Glomerular endothelial cell (primary cell): ENCODE measurements at regions not wholly inside any gene's neighbourhood (a gene's known extent, or its start where the extent isn't known, plus 50 kb on each side); places are given as distances from the start of the nearest gene placed in this dataset.
"Not testable (repeated sequence)": the region's sequence is repeated elsewhere in the genome, so short reads cannot be mapped to it uniquely, and the experiment has no call there.

ENCODE experiments used
- DNase-seq: peaks from one replicate; pipeline ENCODE4 v3.0.0-alpha.2; 2011; ENCODE audit warnings: low read depth, low spot score; ENCODE audit errors: extremely low read depth

DNA sequence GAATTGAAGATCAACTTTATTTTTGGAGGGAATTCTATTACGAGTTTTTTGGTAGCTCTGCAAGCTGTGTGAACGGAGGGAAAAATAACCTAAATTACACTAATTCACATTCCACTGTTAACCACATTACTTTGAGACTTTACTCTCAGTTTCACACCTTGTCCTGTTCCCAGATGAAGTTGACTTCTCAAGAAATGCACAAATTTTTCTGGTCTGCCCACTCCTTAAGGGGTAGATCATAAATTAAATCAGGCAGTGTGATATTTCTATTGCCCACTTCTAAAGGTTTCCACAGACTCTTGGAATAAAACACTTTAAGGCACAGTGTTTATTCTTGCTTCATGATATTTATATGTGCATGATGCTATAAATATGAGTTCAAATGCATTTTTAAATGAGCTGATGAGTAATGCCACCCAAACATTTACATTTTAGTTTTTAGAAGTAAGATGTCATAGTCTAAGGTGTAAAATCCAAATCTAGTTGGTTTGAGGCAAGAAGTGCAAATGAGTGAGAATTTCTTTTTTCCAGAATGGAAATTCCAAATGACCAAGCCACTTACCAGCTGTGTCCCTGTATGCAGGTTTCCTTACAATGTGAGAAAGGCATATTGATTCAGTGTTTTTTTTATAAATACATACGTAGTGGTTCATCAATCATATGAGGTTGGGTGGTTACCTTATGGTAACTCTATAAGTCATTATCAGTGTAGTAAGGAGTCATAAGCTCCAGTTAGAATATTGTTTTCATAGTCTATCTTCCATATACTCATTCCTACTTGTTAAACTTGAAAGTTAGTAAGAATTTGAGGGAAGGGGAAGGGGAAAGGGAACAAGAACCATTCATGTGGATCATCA is 437.7 kb upstream of the MEF2C start:
- no peak for DNase-seq

DNA sequence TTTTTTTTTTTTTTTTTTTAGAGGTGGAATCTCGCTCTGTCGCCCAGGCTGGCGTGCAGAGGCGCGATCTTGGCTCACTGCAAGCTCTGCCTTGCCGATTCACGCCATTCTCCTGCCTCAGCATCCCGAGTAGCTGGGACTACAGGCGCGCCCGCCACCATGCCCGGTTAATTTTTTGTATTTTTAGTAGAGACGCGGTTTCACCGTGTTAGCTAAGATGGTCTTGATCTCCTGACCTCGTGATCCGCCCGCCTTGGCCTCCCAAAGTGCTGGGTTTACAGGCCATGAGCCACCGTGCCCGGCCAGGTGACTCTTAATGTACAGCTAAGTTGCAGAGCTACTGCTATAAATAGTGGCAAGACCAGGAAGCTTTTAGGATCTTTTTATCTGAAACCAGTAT is 434.9 kb upstream of the MEF2C start:
- DNase-seq = not testable (repeated sequence)

DNA sequence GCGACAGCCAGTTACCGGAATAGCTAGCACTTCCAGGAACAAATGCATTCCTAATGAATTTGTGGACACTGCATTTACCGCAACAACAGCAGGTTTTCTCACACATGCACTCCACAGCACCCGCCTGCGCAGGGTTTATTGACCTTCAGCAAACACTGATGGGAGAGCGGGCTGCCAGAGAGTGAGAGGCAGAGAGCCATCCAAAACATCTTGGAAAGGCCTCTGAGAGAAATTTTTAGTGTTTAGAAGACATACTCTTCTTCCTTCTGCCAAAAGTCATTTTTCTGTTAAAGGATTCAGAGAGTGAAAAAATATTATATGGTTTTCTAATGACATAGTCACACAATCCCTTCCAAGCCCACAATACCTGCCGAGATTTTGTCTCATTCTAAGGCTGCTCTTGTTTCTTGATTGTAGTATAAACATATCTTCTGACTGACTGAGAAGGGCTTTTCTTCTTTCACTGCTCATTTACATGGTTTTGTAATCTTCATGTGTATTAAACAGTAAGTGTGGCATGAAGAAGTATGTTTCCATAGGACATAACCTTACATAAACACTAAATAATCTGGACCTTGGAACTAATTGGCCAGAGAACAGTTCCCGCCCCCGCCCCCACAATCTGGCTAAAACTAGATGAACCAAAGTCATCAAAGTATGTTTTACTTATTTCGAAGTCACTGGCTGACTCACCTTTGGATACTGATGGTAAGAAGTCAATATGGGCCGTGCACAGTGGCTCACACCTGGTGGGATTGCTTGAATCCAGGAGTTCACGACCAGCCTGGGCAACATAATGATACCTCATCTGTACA is 432.5 kb upstream of the MEF2C start:
- DNase-seq = no peak

DNA sequence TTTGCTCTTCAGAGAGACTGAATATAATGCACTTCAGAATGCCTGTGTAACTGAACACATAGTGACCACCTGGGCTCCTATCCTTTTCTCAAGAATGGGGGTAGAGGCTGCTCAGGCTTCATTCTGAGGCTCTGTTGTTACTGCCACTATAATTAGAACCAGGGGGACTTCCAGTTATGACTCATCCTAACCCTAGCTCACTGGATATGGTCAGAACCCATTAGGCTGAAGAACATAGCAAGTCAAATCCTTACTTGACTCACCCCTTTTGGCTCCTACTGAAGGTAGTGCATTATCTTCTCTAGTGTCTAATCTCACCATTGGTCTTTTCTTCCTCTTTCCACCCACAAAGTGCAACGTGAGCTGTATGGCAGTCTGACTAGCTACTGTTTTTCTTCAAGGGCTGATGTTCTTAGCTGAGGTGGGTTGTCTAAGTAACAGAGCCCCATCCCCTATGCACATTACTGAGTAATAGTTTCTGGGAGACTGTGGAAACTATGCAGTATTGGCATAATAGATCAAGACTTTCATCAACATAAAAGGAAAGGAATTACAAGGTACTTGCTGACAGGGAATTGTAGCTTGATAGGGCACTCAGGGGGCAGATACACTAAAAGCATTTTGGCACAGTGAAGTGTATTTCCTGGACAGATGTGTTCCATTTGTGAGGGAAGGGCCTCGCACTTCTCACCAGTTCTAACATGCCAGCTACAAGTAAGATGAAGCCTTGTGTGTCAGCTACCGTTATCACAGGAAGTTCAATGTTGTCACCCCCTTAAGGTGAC is 431.0 kb upstream of the MEF2C start:
- DNase-seq = no peak

- no peak for DNase-seq
These were observed 430.1 kb upstream of the MEF2C start for GRCh38 chr5:89313044-89313443.

DNA sequence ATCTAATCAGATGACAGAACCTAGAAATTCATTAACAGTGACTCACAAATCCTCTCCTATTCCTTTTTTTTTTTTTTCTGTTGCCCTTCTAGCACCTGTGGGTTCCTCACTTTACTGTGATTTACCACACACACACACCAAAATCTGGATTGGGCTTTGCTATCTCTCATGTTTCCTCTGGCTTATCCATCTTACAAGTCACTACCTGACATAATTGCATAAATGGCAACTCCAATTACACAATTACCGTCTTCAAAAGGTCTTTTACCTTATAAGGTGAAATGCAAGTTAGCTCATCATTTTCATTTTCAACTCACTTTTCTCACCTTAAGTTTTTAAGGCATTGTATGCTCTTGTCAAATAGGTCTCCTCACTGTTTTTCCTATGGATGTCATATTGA is 426.3 kb upstream of the MEF2C start:
- DNase-seq = no peak

- DNase-seq = no peak
These were observed 425.6 kb upstream of the MEF2C start for GRCh38 chr5:89308606-89309040.

- DNase-seq = no peak
These were observed 425.0 kb upstream of the MEF2C start for GRCh38 chr5:89307972-89308371.

- DNase-seq = not testable (repeated sequence)
These were observed 424.2 kb upstream of the MEF2C start for GRCh38 chr5:89307141-89307540.

DNA sequence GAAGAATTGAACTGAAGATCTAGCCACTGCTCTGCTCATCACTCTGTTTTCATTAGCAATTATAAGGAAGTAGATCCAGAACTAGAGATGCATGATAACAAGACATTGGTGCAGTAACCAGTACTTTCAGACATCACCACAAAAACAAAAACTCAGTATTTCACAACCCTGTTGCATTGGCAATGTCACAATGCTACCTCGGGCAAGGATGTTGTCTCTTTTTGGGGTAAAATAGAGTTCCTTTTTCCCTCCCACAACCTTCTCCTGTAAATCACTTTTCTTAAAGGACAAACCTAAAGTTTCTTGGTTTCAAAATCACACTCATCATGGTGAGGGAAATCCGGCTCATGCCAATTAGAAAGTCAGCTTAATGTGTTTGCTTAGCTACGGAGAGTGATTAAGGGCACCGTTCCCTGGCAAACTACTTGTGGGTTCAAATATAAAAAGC is 420.1 kb upstream of the MEF2C start:
- DNase-seq = no peak

GRCh38 chr5:89302102-89302891 is 419.3 kb upstream of the MEF2C start:
- no peak for DNase-seq

GRCh38 chr5:89301321-89302025 is 418.5 kb upstream of the MEF2C start:
- no peak for DNase-seq

- no peak for DNase-seq
These were observed 417.5 kb upstream of the MEF2C start for GRCh38 chr5:89300426-89300970.

DNA sequence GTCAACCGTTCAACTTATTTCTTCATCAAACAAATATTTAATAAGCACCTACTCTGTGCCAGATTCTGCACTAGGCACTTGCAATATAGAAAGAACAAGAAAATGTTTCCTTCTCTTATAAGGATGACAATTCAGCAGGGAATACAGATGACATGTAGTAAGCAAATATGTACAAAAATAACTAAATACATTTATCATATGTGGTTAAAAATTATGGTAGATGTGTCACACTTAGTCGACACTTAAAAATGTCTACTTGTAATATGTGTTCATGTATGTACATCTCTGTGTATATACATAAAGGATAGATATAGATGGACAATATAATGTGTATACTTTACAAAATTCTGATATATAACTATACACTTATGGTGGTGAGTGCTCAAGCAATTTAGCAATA is 417.0 kb upstream of the MEF2C start:
- DNase-seq = no peak

DNA sequence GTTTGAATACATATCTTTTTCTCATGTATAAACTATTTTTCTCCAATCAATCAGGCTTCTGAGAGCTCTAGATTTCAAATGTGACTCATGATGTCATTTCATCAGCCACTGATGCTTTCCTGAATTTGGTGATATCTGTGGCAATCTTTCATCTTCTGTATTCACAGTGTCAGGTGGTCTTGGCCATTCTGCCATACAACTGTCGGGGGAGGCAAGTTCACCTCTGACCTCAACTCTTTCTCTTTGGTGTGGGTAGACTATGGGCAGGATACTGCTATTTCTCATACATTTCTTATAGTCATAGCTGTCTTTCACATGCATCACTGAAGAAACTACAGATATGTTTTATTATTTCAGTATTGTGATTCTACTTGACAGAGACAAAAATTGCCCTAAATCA is 414.1 kb upstream of the MEF2C start:
- DNase-seq = no peak

DNA sequence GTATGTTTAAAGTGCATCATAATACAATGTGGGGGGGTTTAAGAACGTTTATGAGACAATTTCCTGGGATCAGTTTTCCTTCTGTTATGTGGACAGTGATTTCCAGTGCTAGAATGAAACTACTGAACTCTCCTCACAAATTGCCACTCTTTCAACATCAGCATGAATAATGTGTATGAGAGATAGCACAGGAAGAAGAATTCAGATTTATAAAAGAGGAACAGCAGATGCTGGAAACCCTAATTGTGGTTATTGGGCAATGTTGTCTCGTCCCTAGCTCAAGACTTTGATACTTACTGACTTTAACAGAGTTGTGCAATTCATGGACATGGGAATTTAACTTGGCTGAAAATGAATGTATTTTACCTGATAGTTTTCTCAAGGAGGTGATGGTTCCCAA is 410.8 kb upstream of the MEF2C start:
- DNase-seq = no peak

DNA sequence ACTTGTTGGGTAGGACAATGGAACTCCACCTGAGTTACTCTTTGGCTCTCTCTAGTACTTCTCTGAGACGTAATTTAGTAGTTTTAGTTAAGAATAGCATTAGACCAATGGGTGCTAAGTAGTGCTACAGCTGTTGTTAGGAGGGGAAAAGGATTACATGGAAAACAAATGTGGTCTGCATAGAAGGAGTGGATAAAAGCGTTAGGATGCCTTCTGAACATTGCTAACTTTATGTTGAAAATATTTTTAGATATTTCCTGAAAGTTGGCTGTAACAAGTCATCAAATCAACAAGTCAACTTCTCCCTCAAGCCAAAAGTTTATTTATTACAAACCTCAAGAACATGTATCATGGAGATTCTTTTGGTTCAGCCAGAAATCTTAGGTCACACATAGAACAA is 409.5 kb upstream of the MEF2C start:
- DNase-seq = no peak

- DNase-seq = no peak
These were observed 406.6 kb upstream of the MEF2C start for GRCh38 chr5:89289604-89290003.

DNA sequence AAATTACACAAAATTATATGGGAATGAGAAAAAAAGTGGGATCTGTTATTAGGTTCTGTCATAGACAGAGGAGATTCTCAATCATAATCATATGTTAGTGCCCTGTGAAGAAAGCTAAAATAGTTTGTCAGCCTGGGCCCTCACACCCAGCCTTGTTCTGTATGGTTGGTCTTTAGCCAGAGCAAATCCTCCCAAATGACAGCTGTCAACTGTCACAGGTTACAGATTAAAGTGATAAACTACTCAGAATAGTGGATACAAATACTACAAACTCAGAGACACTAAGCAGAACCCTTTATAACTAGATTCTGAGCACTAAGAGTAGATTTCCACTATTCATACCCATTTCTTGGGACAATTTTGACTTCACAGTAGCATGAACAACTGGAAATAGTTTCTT is 405.0 kb upstream of the MEF2C start:
- DNase-seq = no peak
